Esophagus (tissue), 2 donors: ENCODE measurements at regions not wholly inside any gene's neighbourhood (a gene's known extent, or its start where the extent isn't known, plus 50 kb on each side); places are given as distances from the start of the nearest gene placed in this dataset.
"Not testable (repeated sequence)": the region's sequence is repeated elsewhere in the genome, so short reads cannot be mapped to it uniquely, and the experiment has no call there.

ENCODE experiments used
- H3K27ac ChIP-seq, 2 donors: one replicate each; pipeline ENCODE4 v1.5.1; 2013; ENCODE audit warnings: low read depth in 2 of 2, mild to moderate bottlenecking in 2 of 2, inconsistent platforms in 1 of 2, low read length in 1 of 2, moderate library complexity in 1 of 2
- H3K27me3 ChIP-seq, 2 donors: one replicate each; pipeline ENCODE4 v1.6.1; 2013; ENCODE audit warnings: low read length in 2 of 2, control low read depth in 1 of 2, mild to moderate bottlenecking in 1 of 2; ENCODE audit not compliant: insufficient read depth in 2 of 2, control insufficient read depth in 1 of 2
- H3K36me3 ChIP-seq, 2 donors: one replicate each; pipeline ENCODE4 v1.6.1; 2013; ENCODE audit warnings: low read length in 1 of 2; ENCODE audit not compliant: control insufficient read depth in 2 of 2, insufficient read depth in 2 of 2
- H3K4me1 ChIP-seq, 2 donors: one replicate each; pipeline ENCODE4 v1.6.1; 2013; ENCODE audit warnings: low read length in 1 of 2; ENCODE audit not compliant: control insufficient read depth in 2 of 2, insufficient read depth in 2 of 2
- H3K4me3 ChIP-seq, 2 donors: one replicate each; pipeline ENCODE4 v1.5.1; 2013; ENCODE audit warnings: low read length in 2 of 2, mild to moderate bottlenecking in 2 of 2, low read depth in 1 of 2, moderate library complexity in 1 of 2
- H3K9me3 ChIP-seq, 2 donors: one replicate each; pipeline ENCODE4 v1.6.1; 2013; ENCODE audit warnings: mild to moderate bottlenecking in 2 of 2, low read depth in 1 of 2, low read length in 1 of 2, moderate library complexity in 1 of 2; ENCODE audit not compliant: control insufficient read depth in 2 of 2, insufficient read depth in 1 of 2
- WGBS, 2 donors: extraction: QIAGEN DNeasy Blood & Tissue Kit; methylation state at CpG; one replicate each; pipeline ENCODE4 v1.1.7; 2013; 5-methylcytosine and 5-hydroxymethylcytosine counted together
- donor health status: healthy with polysubstance abuse.
- donor health status: Bipolar disorder and iron deficiency.

GRCh38 chr6:137570393-137570792 lies 76.2 kb upstream of the OLIG3 start:
- Histone ChIP-seq H3K4me3 (no peak overlapping the region), H3K27ac (no peak overlapping the region), H3K4me1 (peaks cover 0 to 2% of the 10 kb centered on the region in 2 donors), H3K9me3 (no peaks in the 10 kb centered on the region), H3K36me3 (no peaks in the 10 kb centered on the region), H3K27me3 (no peaks in the 10 kb centered on the region)
- 27 to 34% methylated on average over 8 of the region's 8 CpGs for WGBS, 2 donors

GRCh38 chr6:137571854-137572253 lies 77.7 kb upstream of the OLIG3 start:
- H3K4me3 ChIP-seq: no peak overlapping the region
- no peaks in the 10 kb centered on the region for H3K27me3 ChIP-seq
- no peaks in the 10 kb centered on the region for H3K36me3 ChIP-seq
- no peak overlapping the region for H3K27ac ChIP-seq
- H3K9me3 ChIP-seq: no peaks in the 10 kb centered on the region
- H3K4me1 ChIP-seq: peaks cover 0 to 2% of the 10 kb centered on the region in 2 donors

GRCh38 chr6:137573739-137574138 lies 79.5 kb upstream of the OLIG3 start:
- 67 to 70% methylated on average over 4 of the region's 4 CpGs for WGBS, 2 donors
- Histone ChIP-seq H3K36me3 (no peaks in the 10 kb centered on the region), H3K4me1 (peaks cover 0 to 2% of the 10 kb centered on the region in 2 donors), H3K27me3 (no peaks in the 10 kb centered on the region), H3K4me3 (no peak overlapping the region), H3K27ac (no peak overlapping the region), H3K9me3 (no peaks in the 10 kb centered on the region)

- Histone ChIP-seq H3K4me3 (no peak overlapping the region), H3K27ac (peak overlapping the region in 1 of 2 donors; percentile 21), H3K4me1 (peaks cover 0 to 4% of the 10 kb centered on the region in 2 donors), H3K27me3 (no peaks in the 10 kb centered on the region), H3K9me3 (no peaks in the 10 kb centered on the region), H3K36me3 (no peaks in the 10 kb centered on the region)
- 67 to 69% methylated on average over 2 of the region's 2 CpGs for WGBS, 2 donors
Observed at GRCh38 chr6:137579612-137580011, 85.4 kb upstream of the OLIG3 start.

GRCh38 chr6:137581019-137581707 lies 87.0 kb upstream of the OLIG3 start:
- Histone ChIP-seq H3K36me3 (no peaks in the 10 kb centered on the region), H3K9me3 (no peaks in the 10 kb centered on the region), H3K4me1 (peaks cover 0 to 2% of the 10 kb centered on the region in 2 donors), H3K27ac (no peak overlapping the region), H3K27me3 (no peaks in the 10 kb centered on the region), H3K4me3 (no peak overlapping the region)
- 68 to 75% methylated on average over 3 of the region's 3 CpGs for WGBS, 2 donors

GRCh38 chr6:137583519-137583918 lies 89.3 kb upstream of the OLIG3 start:
- not testable (repeated sequence) for H3K9me3 ChIP-seq, H3K36me3 ChIP-seq
- 94 to 95% methylated on average over 6 of the region's 6 CpGs for WGBS, 2 donors

GRCh38 chr6:137588472-137588871 lies 94.3 kb upstream of the OLIG3 start:
- H3K36me3 ChIP-seq: no peaks in the 10 kb centered on the region
- WGBS, 2 donors: 84 to 92% methylated on average over 4 of the region's 4 CpGs
- H3K9me3 ChIP-seq: peaks cover 0 to 4% of the 10 kb centered on the region in 2 donors
- no peak overlapping the region for H3K4me3 ChIP-seq
- H3K4me1 ChIP-seq: peaks cover 0 to 11% of the 10 kb centered on the region in 2 donors
- H3K27ac ChIP-seq: no peak overlapping the region
- H3K27me3 ChIP-seq: no peaks in the 10 kb centered on the region

More at GRCh38 chr6:137583519-137583918, 89.3 kb upstream of the OLIG3 start:
- not testable (repeated sequence) for H3K27me3 ChIP-seq, H3K4me1 ChIP-seq, H3K4me3 ChIP-seq, H3K27ac ChIP-seq

- Histone ChIP-seq H3K27me3 (no peaks in the 10 kb centered on the region), H3K36me3 (no peaks in the 10 kb centered on the region), H3K4me3 (no peak overlapping the region), H3K4me1 (peaks cover 0 to 11% of the 10 kb centered on the region in 2 donors), H3K27ac (peak overlapping the region; percentile 69 to 71), H3K9me3 (peaks cover 3 to 4% of the 10 kb centered on the region in 2 donors)
- WGBS, 2 donors: 49 to 56% methylated on average over 9 of the region's 9 CpGs
Observed at GRCh38 chr6:137589067-137589848, 95.1 kb upstream of the OLIG3 start.

GRCh38 chr6:137590684-137591083 lies 96.5 kb upstream of the OLIG3 start:
- H3K36me3 ChIP-seq: no peaks in the 10 kb centered on the region
- H3K4me1 ChIP-seq: peaks cover 0 to 11% of the 10 kb centered on the region in 2 donors
- no peak overlapping the region for H3K4me3 ChIP-seq
- H3K27me3 ChIP-seq: no peaks in the 10 kb centered on the region
- no peak overlapping the region for H3K27ac ChIP-seq
- peaks cover 3 to 4% of the 10 kb centered on the region in 2 donors for H3K9me3 ChIP-seq

- Histone ChIP-seq H3K4me3 (no peak overlapping the region), H3K27me3 (no peaks in the 10 kb centered on the region), H3K4me1 (no peaks in the 10 kb centered on the region), H3K36me3 (no peaks in the 10 kb centered on the region), H3K27ac (no peak overlapping the region), H3K9me3 (no peaks in the 10 kb centered on the region)
- 64 to 77% methylated on average over 4 of the region's 4 CpGs for WGBS, 2 donors
Observed at GRCh38 chr6:137601471-137601870, 107.3 kb upstream of the OLIG3 start.
